IPS DF 4.7 (cell line): ENCODE measurements at regions not wholly inside any gene's neighbourhood (a gene's known extent, or its start where the extent isn't known, plus 50 kb on each side); places are given as distances from the start of the nearest gene placed in this dataset.
A peak's percentile ranks its signal among the peaks of the same experiment; 100 is the strongest.
"Not testable (repeated sequence)": the region's sequence is repeated elsewhere in the genome, so short reads cannot be mapped to it uniquely, and the experiment has no call there.

Source experiments
- DNase-seq: peaks from one replicate; pipeline ENCODE4 v3.0.0-alpha.2; 2013; ENCODE audit warnings: low spot score; ENCODE audit errors: extremely low read depth

DNA sequence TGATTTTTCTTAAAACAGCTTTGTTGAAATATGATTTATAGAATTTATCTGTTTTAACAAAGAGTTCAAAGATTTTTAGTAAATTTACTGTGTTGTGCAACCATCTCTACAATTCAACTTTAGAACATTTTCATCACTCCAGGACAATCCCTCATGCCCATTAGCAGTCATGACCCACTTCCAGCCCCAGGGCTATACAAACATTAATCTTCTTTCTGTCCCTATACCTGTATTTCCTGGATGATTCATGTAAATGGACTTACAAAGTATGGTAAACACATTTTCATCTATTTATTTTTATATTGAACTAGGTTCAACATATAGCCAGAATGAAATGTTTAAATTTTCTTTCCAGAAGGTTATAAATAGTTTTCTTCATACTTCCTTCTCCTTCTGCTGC lies 127.8 kb upstream of the CCDC180 start:
- no peak for DNase-seq

DNA sequence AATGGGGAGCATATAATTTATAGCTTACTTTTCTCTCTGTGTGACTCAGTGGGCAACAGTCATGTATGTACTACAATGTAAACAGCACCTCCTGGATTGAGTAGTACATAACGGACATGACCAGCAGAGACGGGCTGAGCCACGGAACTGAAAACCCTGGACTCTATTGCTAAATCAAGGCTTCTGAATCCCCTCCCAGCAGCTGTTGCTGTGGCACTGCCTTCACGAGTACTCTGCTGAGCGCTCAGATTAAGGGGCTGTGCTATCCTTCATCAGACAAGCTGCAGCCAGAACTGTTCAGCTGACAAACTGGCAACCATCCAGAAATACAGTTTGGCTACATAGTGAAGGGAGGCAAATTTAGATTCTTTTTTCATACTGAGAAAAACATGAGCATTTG lies 131.3 kb upstream of the CCDC180 start:
- no peak for DNase-seq

- DNase-seq = not testable (repeated sequence)
Observed at GRCh38 chr9:97168174-97168573, 129.2 kb upstream of the CTSV start.

DNA sequence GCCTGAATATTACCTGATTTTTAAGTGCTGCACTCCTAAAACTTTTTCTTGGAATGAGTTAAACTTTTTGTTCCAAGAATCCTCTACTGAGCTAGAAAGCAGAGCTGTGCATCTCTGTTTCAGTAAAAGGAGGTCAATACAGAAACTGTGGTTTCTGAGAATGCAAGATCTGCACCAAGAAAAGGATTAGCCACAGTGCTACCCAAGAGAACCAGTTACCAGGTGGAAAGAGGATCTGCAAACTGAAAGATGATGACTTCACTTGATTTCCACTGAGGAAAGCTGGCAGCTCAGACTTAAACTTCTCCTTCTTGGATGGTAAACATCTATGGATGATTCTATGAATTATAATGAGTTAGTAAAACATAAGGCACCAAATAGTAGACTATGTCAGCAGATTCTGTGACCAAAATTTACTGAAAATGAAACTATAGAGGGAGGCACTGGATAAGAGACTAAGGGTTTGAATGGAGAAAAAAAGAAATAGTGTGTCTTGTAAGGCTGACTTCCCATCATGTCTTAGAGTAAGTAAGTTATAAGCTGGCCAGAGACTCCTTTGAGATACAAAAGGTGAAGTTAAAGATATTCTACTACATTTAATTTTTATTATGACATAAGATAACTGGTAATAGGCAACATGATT lies 127.7 kb upstream of the CTSV start:
- not testable (repeated sequence) for DNase-seq

- no peak for DNase-seq
Observed at GRCh38 chr9:97160255-97160654, 121.3 kb upstream of the CTSV start.

GRCh38 chr9:97158722-97159121 lies 119.8 kb upstream of the CTSV start:
- not testable (repeated sequence) for DNase-seq

- DNase-seq = not testable (repeated sequence)
Observed at GRCh38 chr9:97155441-97155840, 116.5 kb upstream of the CTSV start.

DNA sequence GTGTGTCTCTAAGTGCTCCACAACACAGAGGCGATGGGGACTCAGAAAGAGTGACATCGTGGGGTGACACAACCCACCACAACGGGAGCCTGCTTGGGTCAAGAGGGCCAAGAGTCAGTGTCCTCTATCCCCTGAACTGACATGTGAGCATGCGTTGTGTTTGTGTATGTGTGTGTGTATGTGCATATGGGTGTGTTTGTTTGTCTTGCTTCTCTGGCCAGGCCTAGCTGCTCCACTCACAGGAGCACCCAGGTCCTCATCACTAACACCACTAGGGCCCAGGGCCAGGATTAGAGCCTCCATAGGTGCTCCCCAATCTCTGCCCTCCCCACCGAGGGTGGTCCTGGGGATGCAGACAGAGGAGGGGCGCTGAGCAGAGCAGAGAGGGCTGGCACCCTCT lies 115.0 kb upstream of the CTSV start:
- DNase-seq = no peak

DNA sequence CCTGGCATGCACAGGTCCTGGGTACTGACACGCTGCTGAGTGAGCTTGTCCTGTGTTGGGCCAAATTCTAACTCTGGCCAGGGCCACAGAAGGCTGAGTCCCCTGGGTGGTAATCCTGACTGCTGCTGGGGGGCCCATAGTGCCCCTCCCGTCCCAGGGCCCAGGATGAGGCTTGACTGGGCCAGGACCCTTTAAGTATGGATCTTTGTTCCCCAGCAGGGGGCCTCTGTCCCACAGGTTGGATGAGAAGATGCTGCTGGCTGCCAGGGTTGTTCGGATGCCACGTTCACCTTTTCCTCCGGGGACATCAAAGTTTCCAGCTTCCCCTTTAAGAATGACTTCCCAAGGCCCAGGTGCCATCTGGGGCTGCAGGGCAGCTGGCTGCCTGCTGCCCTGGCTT lies 114.2 kb upstream of the CTSV start:
- not testable (repeated sequence) for DNase-seq

- not testable (repeated sequence) for DNase-seq
Observed at GRCh38 chr9:97150471-97150870, 111.5 kb upstream of the CTSV start.

DNA sequence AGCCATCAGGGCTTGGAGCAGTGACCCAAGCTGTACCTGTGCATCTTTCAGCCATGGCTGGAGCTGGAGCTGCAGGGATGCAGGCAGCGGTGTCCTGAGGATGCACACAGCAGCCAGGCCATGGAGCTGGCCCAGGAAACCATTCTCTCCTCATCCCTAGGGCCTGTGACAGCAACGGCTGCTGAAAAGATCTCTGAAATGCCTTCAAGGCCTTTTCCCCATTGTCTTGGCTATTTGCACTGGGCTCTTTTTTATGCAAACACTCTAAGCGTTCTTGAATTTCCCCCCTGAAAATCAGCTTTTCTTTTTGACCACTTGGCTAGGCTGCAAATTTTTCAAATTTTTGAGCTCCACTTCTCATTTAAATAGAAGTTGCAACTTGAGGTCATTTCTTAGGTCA lies 109.5 kb upstream of the CTSV start:
- peak; percentile 33 for DNase-seq

GRCh38 chr9:97145680-97146079 lies 106.7 kb upstream of the CTSV start:
- not testable (repeated sequence) for DNase-seq

- no peak for DNase-seq
Observed at GRCh38 chr9:97140566-97140965, 101.6 kb upstream of the CTSV start.

DNA sequence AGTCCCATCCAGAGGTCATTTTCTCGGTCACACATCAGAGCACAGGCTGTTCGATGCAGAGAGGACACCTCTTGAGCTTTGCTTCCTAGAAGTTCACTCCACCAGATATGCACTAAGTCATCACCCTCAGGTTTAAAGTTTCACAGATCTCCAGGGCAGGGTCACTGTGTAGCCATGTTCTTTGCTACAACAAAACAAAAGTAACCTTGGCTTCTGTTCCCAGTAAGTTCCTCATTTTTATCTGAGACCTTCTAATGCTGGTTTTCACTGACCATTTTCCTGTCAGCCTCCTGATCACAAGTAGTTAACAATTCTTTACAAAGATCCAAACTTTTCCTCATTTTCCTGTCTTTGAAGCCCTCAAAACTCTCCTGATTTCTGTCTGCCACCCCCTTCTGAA lies 97.5 kb upstream of the CTSV start:
- no peak for DNase-seq

DNA sequence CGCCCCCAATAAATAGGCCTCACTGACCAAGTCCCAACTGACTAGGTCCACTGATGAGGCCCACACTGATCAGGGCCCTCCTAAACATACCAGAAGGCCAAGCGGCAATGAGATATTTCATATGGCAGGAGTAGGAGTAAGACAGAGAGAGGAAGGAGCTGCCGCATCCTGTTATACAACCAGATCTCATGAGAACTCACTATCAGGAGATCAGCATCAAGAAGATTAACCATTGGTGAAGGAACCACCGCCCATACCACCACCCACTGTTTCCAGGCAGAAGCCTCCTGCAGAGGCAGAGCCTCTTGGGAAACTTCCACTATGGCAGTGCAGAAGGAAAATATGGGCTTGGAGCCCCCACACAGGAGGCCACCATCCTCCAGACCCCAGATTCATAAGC lies 95.0 kb upstream of the CTSV start:
- DNase-seq = not testable (repeated sequence)

DNA sequence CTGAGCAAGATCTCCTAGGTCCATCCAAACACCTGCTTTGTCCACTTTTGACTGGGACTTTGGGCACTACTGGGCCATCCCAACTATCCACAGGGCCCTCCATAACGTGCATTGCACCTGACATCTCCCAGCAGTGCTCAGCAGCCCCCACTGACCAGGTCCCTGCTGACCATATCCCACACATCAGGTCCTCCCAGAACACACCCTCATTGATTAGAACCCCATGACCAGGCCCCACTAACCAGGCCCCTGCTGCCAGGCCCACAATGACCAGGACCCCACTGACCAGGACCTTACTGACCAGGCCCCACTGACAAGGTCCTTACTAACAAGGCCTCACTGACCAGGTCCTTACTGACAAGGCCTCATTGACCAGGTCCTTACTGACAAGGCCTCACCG lies 93.9 kb upstream of the CTSV start:
- no peak for DNase-seq

DNA sequence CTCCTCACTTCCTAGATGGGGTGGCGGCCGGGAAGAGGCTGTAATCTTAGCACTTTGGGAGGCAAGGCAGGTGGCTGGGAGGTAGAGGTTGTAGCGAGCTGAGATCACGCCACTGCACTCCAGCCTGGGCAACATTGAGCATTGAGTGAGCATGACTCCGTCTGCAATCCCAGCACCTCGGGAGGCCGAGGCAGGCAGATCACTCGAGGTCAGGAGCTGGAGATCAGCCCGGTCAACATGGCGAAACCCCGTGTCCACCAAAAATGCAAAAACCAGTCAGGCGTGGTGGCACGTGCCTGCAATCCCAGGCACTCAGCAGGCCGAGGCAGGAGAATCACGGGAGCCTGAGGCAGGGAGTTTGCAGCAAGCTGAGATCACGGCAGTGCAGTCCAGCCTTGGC lies 91.9 kb upstream of the CTSV start:
- not testable (repeated sequence) for DNase-seq

DNA sequence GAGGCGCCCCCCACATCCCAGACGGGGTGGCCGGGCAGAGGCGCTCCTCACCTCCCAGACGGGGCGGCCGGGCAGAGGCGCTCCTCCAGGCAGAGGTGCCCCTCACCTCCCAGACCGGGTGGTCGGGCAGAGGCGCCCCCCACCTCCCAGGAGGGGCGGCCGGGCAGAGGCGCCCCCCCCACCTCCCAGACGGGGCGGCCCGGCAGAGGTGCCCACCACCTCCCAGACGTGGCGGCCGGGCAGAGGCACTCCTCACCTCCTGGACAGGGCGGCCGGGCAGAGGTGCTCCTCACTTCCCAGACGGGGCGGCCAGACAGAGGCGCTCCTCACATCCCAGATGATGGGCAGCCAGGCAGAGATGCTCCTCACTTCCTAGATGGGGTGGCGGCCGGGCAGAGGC lies 91.4 kb upstream of the CTSV start:
- not testable (repeated sequence) for DNase-seq

- DNase-seq = no peak
Observed at GRCh38 chr9:97128919-97129318, 90.0 kb upstream of the CTSV start.

DNA sequence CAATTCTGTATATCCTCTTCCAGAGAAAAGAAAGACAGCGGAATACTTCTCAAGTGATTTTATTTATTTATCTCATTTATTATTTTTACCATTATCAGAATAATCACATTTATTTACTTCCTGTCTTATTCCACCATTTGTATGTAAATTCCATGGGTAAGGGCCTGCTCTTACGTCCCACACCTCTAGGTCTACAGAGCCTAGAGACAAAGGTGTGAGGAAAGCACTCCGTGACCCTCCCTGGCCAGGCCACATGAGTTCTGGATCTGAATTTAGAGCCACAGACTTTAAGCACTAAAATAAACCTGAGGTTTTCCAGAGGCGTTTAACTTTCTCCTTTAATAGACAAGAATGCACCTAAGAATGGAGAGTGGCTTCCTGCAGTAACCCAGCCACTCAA lies 85.3 kb upstream of the CTSV start:
- no peak for DNase-seq

GRCh38 chr9:97110696-97111095 lies 71.8 kb upstream of the CTSV start:
- no peak for DNase-seq

DNA sequence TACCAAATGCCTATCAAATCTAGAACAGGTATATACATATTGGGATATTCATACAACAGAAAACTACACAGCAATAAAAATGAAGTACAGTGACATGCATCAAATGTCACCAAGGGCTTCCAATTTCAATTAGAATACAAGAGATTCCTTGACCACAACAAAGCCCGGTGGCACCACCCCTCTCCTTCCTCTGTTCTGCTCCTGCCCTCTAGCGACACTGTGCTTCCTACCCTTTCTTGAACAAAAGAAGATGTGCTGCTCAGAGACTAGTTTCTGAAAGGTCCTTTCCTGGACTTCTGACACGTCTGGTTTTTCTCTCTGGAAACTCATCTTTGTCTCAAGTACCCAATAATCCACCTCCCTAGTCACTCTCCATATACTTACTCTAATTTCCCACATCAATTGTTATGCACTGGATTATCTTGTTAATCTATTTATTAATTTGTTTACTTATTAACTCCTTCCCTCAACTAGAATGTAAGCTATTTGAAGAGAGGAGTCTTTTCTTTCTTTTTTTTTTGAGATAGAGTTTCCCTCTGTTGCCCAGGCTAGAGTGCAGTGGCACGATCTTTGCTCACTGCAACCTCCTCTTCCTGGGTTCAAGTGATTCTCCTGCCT lies 70.4 kb upstream of the CTSV start:
- peak; percentile 56 for DNase-seq

GRCh38 chr9:97105220-97105619 lies 66.3 kb upstream of the CTSV start:
- not testable (repeated sequence) for DNase-seq
